ENCODE measurements at regions not wholly inside any gene's neighbourhood (a gene's known extent, or its start where the extent isn't known, plus 50 kb on each side); places are given as distances from the start of the nearest gene placed in this dataset.
"Not testable (repeated sequence)": the region's sequence is repeated elsewhere in the genome, so short reads cannot be mapped to it uniquely, and the experiment has no call there.

DNA sequence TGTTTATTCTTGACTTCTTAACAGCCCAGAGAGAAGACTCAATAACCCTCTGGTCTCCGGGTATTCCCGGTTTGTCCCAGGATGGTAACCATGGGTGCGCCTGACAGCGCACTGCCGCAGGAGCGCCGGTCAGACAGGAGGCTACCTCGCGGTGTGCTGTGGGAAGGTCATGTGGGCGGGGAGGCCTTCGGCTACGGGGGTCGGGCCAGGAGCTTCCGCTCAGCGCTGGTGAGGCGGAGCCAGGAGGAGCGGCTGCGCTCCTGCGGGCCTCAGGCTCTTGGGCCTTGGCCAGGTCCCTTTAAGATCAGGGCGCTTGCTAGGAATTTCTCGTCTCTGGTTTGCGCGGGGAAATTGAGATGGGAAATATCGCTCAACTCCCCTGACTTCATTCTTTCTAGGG is 182.3 kb upstream of the NDN start:
- ChIA-PET CTCF (no interaction called here), POLR2A (no interaction called here)
- no peak for TF ChIP-seq CTCF (IDR thresholded peaks at IDR 0.05; ENCODE audit: control extremely low read depth, extremely low read depth, low read depth, missing control alignments)
- no peak for DNase-seq (ENCODE audit: extremely low spot score)

DNA sequence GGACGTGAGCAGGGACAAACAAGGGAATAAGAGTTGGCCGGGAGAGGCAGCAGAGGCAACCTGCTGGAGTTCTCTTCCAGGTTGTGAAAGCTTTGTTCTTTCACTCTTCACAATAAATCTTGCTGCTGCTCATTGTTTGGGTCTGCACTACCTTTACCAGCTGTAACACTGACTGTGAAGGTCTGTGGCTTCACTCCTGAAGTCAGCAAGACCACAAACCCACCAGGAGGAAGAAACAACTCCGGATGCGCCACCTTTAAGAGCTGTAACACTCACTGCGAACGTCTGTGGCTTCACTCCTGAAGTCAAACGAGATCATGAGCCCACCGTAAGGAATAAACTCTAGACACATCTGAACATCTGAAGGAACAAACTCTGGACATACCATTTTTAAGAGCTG is 186.5 kb upstream of the NDN start:
- POLR2A ChIA-PET; DNase-seq (ENCODE audit: extremely low spot score); CTCF ChIA-PET: not testable (repeated sequence)

- ChIA-PET POLR2A (no interaction called here), CTCF (no interaction called here)
- DNase-seq (ENCODE audit: extremely low spot score), result no peak
- peak; percentile 25 for TF ChIP-seq CTCF (IDR thresholded peaks at IDR 0.05; ENCODE audit: control extremely low read depth, extremely low read depth, low read depth, missing control alignments)
Observed at GRCh38 chr15:23877502-23878412, 190.7 kb upstream of the NDN start.

- CTCF ChIA-PET, result interaction anchor here (1.1 kb wide), 1 partner anchor 26 kb away, joined by 3 read pairs; no protein-coding TSS in a partner anchor
- no peak for TF ChIP-seq CTCF (IDR thresholded peaks at IDR 0.05; ENCODE audit: control extremely low read depth, extremely low read depth, low read depth, missing control alignments)
- POLR2A ChIA-PET, result no interaction called here
- DNase-seq (ENCODE audit: extremely low spot score), result no peak
Observed at GRCh38 chr15:23881291-23881690, 194.2 kb upstream of the NDN start.

DNA sequence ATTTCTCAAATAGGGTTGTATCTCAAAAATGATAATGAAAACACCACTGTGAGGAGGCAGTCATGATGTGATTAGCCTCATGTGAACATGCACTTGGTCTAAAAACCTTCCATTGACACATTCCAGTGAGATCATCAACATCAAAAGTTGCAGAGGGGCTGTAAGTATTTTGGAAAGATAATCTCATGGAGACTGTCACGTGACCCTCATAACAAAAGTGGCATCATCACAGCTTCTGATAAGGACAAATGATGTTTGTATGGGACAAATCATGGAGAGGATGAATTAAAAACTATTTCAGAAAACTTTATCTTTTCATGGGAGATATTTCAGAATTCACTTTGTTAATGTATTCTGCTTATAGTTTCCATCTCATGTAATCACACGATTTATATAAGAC is 203.1 kb upstream of the NDN start:
- DNase-seq (ENCODE audit: extremely low spot score), result no peak
- ChIA-PET POLR2A (no interaction called here), CTCF (no interaction called here)
- no peak for TF ChIP-seq CTCF (IDR thresholded peaks at IDR 0.05; ENCODE audit: control extremely low read depth, extremely low read depth, low read depth, missing control alignments)

DNA sequence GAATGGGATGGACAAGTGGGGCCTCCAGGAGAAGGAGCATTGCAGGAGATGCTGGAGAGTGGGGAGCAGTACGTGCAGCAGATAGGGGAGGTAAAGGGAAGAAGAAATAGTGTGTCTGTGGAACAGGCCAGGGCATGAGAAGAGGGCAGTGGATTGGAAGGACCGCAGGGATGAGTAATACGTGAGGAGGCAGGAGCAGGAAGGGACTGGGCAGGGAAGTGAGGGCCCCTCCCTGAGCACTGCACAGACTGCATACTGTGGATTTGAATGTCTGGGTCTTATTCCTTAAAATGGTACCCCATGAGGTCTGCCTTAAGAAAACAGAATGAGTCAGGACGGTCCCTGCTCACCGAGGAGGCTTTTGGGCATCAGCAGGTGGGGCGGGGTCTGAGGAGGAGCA is 210.0 kb upstream of the NDN start:
- ChIA-PET POLR2A (no interaction called here), CTCF (no interaction called here)
- DNase-seq (ENCODE audit: extremely low spot score), result no peak
- no peak for TF ChIP-seq CTCF (IDR thresholded peaks at IDR 0.05; ENCODE audit: control extremely low read depth, extremely low read depth, low read depth, missing control alignments)

DNA sequence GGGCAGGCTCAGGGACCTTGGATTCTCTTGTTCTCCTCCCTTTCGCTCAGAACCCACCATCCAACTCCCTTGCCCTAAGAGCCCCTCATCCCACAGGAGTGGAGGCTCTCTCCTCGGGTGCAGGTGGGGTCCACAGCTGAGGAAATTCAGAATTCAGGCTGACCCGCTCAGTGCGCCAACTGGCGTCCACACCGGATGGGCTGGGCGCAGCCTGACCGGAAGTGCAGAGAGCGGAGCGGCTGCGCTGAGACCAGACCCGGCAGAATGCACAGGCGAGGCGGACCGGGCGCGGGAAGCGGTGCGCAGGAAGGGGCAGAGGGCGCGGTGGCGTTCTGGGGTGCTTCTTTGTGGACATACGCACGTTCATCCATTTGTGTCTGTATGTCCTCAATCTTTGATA is 210.4 kb upstream of the NDN start:
- ChIA-PET POLR2A (no interaction called here), CTCF (no interaction called here)
- no peak for TF ChIP-seq CTCF (IDR thresholded peaks at IDR 0.05; ENCODE audit: control extremely low read depth, extremely low read depth, low read depth, missing control alignments)
- DNase-seq (ENCODE audit: extremely low spot score), result no peak
